HG03558 (cell line): ENCODE measurements at regions not wholly inside any gene's neighbourhood (a gene's known extent, or its start where the extent isn't known, plus 50 kb on each side); places are given as distances from the start of the nearest gene placed in this dataset.
"Not testable (repeated sequence)": the region's sequence is repeated elsewhere in the genome, so short reads cannot be mapped to it uniquely, and the experiment has no call there.

Source experiments
- ATAC-seq: cut with Tn5 transposase; IDR thresholded peaks from one replicate; pipeline ENCODE4 v1.9.1; 2021; ENCODE audit warnings: moderate number of reproducible peaks; ENCODE audit not compliant: unreplicated experiment; ENCODE audit errors: extremely low read depth

DNA sequence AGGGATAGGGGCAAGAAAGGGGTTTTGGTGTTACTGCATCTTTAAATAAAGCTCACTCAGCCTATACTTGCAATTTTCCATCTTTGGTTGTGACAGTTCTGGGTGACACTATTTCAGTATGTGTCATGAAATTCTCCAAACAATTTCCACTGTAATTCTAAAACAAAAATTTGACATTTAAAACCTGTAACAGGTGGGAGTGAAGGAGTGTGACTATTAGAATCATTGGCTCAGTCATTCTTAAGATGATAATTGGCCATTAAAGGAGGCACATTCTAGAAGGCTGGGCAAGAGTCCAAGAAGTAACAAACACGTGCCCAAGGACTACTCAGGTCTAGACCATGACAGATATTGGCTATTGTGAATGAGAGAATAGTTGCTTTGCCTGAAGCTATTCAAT, 153.3 kb upstream of the ARG1 start:
- no peak for ATAC-seq

GRCh38 chr6:131424016-131424415, 149.0 kb upstream of the ARG1 start:
- ATAC-seq, result no peak

DNA sequence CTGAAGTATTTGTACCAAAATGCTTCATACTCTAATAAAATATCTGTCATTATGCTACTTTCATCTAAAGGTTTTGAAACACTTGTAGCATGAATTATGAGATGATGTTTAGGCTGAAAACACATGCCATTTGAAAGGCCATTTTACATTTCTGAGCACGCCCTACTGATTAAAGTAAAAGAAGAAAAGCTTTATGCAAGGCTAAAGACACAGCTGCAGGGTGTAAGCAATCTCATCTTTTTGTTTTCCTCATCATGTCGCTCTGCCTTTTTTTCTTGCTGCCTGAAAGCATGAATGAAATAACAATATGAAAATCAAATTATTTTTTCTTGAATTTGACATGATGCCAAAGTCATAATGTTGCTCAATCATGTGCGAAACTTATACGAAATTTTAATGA, 148.6 kb upstream of the ARG1 start:
- no peak for ATAC-seq

GRCh38 chr6:131427434-131428058, 145.5 kb upstream of the ARG1 start:
- no peak for ATAC-seq

- no peak for ATAC-seq
Measured at GRCh38 chr6:131430531-131430930, 142.5 kb upstream of the ARG1 start.

DNA sequence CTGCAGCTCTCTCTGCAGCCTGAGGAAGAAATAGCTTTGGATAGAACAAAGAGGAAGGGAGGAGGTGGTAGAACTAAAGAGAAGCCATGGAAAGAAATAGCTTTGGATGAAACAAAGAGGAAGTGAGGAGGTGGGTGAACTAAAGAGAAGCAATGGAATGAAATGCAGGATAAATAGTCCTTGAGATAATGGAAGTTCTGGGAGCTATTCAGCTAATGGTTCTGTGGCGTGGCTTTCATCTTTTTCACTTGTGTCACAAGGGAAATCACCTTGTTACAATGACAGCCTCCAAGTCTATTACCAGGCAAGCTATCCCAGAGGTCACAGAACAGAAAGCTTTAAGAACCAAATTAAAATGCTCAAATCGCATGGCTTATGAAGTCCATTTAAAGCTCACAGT, 141.3 kb upstream of the ARG1 start:
- ATAC-seq, result no peak

DNA sequence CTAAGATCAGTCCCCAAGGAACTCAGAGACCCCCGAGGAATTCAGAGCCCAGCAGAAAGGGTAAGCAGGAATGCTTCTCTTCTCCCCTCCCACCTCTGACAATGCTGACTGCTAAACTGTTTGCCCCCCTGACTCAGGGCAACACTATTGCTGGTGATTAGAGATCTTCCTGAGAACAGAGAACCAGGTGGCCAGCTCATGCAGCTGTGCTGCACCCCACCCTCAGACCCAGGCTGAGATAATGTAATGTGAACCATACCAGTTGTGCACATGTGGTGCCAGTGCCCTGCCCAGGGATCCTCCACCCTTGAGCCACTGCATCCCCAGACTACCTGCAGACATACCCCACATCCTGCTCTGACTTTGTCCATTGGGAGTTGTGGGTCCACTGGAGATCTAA, 139.1 kb upstream of the ARG1 start:
- no peak for ATAC-seq

- no peak for ATAC-seq
Measured at GRCh38 chr6:131436358-131436757, 136.7 kb upstream of the ARG1 start.

DNA sequence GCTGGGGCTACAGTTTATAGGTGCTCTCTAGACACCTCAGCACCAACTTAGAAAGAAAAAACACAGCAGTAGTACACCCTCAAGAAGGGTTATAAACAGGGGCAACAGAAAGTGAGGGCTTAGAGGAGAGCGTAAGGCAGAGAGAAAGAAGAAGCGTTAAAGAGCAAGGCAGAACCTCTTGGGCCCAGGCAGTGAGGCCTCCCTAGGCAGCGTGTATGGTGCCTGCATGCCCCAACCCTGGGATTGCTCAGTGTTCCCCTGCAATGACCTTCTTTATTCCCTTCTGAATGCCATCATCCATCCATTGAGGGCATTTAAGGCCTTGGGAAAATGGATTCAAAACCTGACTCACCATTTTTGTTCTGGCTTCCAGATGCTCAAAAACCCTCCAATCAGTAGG, 130.0 kb upstream of the ARG1 start:
- ATAC-seq, result no peak

- no peak for ATAC-seq
Measured at GRCh38 chr6:131443514-131443913, 129.5 kb upstream of the ARG1 start.

- not testable (repeated sequence) for ATAC-seq
Measured at GRCh38 chr6:131445356-131445755, 127.7 kb upstream of the ARG1 start.

GRCh38 chr6:131450861-131451260, 122.2 kb upstream of the ARG1 start:
- no peak for ATAC-seq

DNA sequence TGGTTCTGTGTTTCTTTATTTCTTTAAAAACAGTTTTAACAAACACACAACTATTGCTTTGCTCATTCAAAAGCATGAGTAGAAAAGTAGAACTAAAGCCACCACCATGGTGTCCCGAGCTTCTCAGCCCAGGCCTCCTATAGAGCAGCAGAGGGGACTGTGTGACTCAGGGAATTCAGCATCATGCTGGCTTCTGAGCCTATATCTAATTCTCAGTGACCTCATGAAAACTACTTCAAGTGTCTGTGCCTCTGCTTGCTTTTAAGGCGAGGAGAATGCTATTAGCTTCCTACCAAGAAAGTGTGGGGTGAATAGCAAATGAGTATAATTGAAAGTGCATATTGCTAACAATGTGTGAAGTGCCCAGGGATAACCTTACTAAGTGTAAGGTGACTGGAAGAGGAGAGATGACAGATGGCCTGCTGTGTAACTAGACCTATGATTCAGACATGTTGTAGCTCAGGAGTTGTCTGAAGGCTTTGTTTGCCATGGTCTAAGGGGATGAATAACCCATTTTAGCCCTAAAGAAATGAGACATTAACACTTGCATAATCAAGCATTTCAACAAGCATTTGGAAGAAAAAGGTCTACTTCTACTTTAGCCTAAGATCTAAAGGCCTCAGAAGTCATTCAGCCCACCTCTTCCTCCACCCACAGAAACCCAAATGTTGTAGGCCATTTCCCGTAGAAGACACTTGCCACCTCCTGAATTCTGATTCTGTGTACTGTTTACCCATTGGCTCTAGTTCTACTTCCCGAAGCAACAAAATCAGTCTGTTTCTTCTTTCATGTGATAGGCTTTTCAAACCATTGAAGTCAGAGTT, 121.5 kb upstream of the ARG1 start:
- no peak for ATAC-seq

GRCh38 chr6:131453803-131454202, 119.2 kb upstream of the ARG1 start:
- ATAC-seq, result no peak

GRCh38 chr6:131456565-131456964, 116.5 kb upstream of the ARG1 start:
- no peak for ATAC-seq

GRCh38 chr6:131459005-131459404, 114.0 kb upstream of the ARG1 start:
- ATAC-seq, result no peak

DNA sequence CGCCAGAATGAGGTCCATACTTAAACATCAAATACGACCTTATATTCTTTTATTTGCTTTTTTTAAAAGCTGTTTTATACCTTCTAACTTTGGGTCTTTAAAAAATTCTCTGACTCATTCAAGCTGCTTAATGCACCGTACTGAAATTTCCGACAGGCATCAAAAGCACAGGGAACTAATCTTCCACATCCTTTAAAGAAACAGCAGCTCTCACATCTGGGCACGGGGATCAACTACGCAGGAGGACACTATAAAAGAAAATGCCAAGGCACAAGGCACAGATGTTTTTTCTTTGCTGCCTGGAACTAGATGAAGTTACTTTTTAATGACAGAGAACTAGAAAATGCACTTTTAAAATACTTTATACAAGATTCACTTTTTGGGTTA, 112.4 kb upstream of the ARG1 start:
- no peak for ATAC-seq

- no peak for ATAC-seq
Measured at GRCh38 chr6:131469130-131469529, 103.9 kb upstream of the ARG1 start.

- no peak for ATAC-seq
Measured at GRCh38 chr6:131470534-131470933, 102.5 kb upstream of the ARG1 start.

DNA sequence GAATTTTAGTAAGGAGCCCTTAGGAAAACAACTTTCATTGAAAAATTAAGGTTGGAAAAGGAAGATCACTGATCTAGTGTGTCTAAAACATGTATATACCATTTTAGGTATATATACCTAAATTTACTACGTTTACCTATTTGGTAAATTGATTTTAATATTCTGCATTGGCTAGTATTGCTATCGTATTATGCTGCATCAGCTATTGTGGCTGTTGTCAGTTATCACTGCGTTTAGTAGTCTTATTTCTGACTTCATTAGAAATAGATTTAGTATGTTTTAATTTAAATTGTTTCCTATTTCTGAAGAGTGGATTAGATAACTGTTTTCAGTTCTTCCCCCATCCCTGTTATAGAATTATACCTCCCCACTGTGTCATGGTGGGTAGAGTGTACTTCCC, 101.7 kb upstream of the ARG1 start:
- ATAC-seq, result no peak

DNA sequence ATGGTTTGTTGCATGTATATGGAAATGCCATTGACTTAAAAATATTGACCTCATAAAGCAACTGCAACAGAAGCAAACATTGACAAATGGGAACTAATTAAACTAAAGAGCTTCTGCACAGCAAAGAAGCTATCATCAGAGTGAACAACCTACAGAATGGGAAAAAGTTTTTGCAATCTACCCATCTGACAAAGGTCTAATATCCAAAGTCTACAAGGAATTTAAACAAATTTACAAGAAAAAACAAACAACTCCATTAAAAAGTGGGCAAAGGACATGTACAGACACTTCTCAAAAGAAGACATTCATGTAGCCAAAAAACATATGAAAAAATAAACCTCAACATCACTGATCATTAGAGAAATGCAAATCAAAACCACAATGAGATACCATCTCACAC, 99.7 kb upstream of the ARG1 start:
- not testable (repeated sequence) for ATAC-seq

GRCh38 chr6:131476362-131476761, 96.7 kb upstream of the ARG1 start:
- no peak for ATAC-seq
